ENCODE measurements at regions not wholly inside any gene's neighbourhood (a gene's known extent, or its start where the extent isn't known, plus 50 kb on each side); places are given as distances from the start of the nearest gene placed in this dataset.

DNA sequence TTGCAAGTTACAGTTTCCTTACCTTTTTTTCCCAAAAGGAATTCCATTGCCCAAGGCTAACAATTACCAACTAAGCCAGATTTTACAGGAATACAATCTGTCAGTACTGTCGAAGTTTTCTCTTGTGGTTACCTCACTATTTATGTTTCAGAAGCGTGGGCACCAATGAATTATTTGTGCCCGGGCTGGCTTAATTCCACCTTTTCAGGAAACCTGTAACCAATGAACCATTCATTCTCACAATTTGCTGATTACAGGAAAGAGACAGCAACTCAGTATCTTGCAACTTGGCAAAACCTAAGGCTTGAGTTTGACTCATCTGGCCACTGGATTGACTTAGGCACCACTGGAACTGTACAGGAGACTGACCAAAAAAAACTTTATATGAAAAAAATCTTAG lies 485.6 kb downstream of the INHBA start:
- TF ChIP-seq GATA2 (IDR thresholded peaks at IDR 0.05; ENCODE audit: low read depth, low read length) (no peak), GATA3 (IDR thresholded peaks at IDR 0.05; ENCODE audit: low read depth, low read length) (no peak)
